Loucy (cell line): ENCODE measurements at regions not wholly inside any gene's neighbourhood (a gene's known extent, or its start where the extent isn't known, plus 50 kb on each side); places are given as distances from the start of the nearest gene placed in this dataset.

Experiments used
- CTCF ChIP-seq: fragments of 200-600 bp; sonication (generic); conservative IDR thresholded peaks from 2 replicates; pipeline ENCODE4 v1.5.1; 2014; ENCODE audit warnings: mild to moderate bottlenecking, antibody characterized with exemption, low read length
- EZH2phosphoT487 ChIP-seq: fragments of 200-600 bp; IDR thresholded peaks from 2 replicates; pipeline ENCODE4 v1.6.1; 2018; ENCODE audit warnings: antibody characterized with exemption, mild to moderate bottlenecking, moderate library complexity, borderline replicate concordance

DNA sequence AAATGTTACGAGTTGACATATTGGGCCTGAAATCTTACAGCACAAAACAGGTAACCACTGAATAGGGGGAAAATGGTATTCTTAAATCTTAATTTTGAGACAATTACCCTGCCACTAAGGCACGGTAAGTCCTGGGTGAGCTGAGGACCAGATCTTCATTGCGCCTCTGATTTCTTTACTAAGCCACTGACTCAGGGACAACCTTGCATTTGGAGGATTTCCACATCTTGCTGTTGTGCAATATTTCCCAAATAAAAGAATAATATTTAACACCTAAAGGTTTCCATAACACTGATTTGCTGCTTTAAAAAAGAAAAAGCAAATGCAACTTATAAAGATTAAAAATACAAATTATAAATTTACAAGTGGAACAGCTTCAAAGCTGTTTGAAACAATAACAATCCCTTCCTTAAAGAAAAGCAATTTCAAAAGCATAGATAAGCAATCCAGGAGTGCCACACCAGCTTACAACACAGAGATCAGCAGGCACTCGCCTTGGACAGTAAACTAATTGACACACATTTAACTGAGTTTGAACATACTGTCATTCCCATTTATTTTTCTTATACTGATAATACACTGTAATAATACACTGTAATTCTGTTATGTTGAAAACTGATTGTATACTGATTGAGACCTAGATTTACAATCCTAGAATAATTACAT lies 79.6 kb upstream of the DOCK9 start:
- TF ChIP-seq CTCF (no peak), EZH2phosphoT487 (no peak)
